GM23338 (cell line): ENCODE measurements at regions not wholly inside any gene's neighbourhood (a gene's known extent, or its start where the extent isn't known, plus 50 kb on each side); places are given as distances from the start of the nearest gene placed in this dataset.

Source experiments
- CREB1 ChIP-seq: fragments of 250-450 bp; sonication (Bioruptor Pico); IDR thresholded peaks from 2 replicates; pipeline ENCODE4 v1.5.0; 2020; ENCODE audit warnings: low read depth, mild to moderate bottlenecking, moderate library complexity
- EZH2 ChIP-seq: fragments of 200-600 bp; sonication (generic); IDR thresholded peaks from one replicate; pipeline ENCODE4 v1.8.0; 2017; ENCODE audit warnings: antibody characterized with exemption, mild to moderate bottlenecking, low read depth; ENCODE audit not compliant: unreplicated experiment
- EZH2phosphoT487 ChIP-seq: fragments of 200-600 bp; sonication (generic); IDR thresholded peaks from one replicate; pipeline ENCODE4 v1.8.1; 2018; ENCODE audit warnings: antibody characterized with exemption; ENCODE audit not compliant: unreplicated experiment
- NANOG ChIP-seq: IDR thresholded peaks from 2 replicates; pipeline ENCODE4 v1.6.1; 2016; ENCODE audit warnings: antibody characterized with exemption, borderline replicate concordance
- POLR2AphosphoS5 ChIP-seq: IDR thresholded peaks from 2 replicates; pipeline ENCODE4 v1.6.1; 2016; ENCODE audit warnings: antibody characterized with exemption, low read depth
- ZNF114 ChIP-seq: fragments of 250-450 bp; sonication (Bioruptor Pico); IDR thresholded peaks from 2 replicates; pipeline ENCODE4 v1.5.0; 2020; ENCODE audit warnings: mild to moderate bottlenecking, moderate library complexity
- ZNF331 ChIP-seq: fragments of 250-450 bp; sonication (Bioruptor Pico); IDR thresholded peaks from 2 replicates; pipeline ENCODE4 v1.5.0; 2020; ENCODE audit warnings: low read depth, mild to moderate bottlenecking, moderate library complexity
- TF ChIP-seq, protein P1 (sequence below), 2 experiments: fragments of 200-600 bp in 1 of 2; sonication (generic) in 1 of 2; conservative IDR thresholded peaks; 2 replicates each; pipeline versions ENCODE4 v1.5.1 to v1.6.1; 2016 to 2017; ENCODE audit warnings: antibody characterized with exemption in 2 of 2, low read depth in 2 of 2, mild to moderate bottlenecking in 2 of 2, moderate library complexity in 1 of 2
- TF ChIP-seq, protein P2 (sequence below): IDR thresholded peaks from one replicate; pipeline ENCODE4 v1.6.1; 2018; ENCODE audit warnings: antibody characterized with exemption; ENCODE audit not compliant: unreplicated experiment
- TF ChIP-seq, protein P3 (sequence below): IDR thresholded peaks from 2 replicates; pipeline ENCODE4 v1.6.1; 2016; ENCODE audit warnings: antibody characterized with exemption

DNA sequence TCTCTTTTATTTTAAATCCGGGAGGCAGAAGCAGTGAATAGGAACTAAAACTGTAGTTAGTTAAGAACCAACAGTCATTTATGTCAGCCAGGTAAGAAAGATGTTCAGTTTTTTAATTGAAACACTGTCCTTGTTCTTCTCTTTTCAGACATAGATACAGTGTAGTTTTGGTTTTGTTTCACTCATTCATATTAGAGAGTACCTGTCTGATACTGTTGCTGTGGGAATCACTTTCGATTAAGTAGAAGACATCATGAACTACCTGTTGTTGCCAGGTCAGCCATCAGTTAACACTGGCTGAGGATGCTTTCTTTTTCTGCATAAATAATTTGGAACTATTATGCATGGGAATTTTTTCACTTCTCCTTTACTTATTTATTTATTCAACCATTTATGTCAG, 700.4 kb downstream of the OTOL1 start:
- TF ChIP-seq, protein P1, sequence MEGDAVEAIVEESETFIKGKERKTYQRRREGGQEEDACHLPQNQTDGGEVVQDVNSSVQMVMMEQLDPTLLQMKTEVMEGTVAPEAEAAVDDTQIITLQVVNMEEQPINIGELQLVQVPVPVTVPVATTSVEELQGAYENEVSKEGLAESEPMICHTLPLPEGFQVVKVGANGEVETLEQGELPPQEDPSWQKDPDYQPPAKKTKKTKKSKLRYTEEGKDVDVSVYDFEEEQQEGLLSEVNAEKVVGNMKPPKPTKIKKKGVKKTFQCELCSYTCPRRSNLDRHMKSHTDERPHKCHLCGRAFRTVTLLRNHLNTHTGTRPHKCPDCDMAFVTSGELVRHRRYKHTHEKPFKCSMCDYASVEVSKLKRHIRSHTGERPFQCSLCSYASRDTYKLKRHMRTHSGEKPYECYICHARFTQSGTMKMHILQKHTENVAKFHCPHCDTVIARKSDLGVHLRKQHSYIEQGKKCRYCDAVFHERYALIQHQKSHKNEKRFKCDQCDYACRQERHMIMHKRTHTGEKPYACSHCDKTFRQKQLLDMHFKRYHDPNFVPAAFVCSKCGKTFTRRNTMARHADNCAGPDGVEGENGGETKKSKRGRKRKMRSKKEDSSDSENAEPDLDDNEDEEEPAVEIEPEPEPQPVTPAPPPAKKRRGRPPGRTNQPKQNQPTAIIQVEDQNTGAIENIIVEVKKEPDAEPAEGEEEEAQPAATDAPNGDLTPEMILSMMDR (conservative IDR thresholded peaks at IDR 0.05; ENCODE audit: low read depth in 2 of 2): no peak
- TF ChIP-seq POLR2AphosphoS5 (no peak), CREB1 (no peak), EZH2 (no peak), EZH2phosphoT487 (no peak), ZNF331 (no peak), ZNF114 (CRISPR knock-in tag) (no peak), NANOG (no peak)
- TF ChIP-seq, protein P2, sequence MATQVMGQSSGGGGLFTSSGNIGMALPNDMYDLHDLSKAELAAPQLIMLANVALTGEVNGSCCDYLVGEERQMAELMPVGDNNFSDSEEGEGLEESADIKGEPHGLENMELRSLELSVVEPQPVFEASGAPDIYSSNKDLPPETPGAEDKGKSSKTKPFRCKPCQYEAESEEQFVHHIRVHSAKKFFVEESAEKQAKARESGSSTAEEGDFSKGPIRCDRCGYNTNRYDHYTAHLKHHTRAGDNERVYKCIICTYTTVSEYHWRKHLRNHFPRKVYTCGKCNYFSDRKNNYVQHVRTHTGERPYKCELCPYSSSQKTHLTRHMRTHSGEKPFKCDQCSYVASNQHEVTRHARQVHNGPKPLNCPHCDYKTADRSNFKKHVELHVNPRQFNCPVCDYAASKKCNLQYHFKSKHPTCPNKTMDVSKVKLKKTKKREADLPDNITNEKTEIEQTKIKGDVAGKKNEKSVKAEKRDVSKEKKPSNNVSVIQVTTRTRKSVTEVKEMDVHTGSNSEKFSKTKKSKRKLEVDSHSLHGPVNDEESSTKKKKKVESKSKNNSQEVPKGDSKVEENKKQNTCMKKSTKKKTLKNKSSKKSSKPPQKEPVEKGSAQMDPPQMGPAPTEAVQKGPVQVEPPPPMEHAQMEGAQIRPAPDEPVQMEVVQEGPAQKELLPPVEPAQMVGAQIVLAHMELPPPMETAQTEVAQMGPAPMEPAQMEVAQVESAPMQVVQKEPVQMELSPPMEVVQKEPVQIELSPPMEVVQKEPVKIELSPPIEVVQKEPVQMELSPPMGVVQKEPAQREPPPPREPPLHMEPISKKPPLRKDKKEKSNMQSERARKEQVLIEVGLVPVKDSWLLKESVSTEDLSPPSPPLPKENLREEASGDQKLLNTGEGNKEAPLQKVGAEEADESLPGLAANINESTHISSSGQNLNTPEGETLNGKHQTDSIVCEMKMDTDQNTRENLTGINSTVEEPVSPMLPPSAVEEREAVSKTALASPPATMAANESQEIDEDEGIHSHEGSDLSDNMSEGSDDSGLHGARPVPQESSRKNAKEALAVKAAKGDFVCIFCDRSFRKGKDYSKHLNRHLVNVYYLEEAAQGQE: no peak
- TF ChIP-seq, protein P3, sequence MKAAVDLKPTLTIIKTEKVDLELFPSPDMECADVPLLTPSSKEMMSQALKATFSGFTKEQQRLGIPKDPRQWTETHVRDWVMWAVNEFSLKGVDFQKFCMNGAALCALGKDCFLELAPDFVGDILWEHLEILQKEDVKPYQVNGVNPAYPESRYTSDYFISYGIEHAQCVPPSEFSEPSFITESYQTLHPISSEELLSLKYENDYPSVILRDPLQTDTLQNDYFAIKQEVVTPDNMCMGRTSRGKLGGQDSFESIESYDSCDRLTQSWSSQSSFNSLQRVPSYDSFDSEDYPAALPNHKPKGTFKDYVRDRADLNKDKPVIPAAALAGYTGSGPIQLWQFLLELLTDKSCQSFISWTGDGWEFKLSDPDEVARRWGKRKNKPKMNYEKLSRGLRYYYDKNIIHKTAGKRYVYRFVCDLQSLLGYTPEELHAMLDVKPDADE: no peak
